ENCODE measurements at regions not wholly inside any gene's neighbourhood (a gene's known extent, or its start where the extent isn't known, plus 50 kb on each side); places are given as distances from the start of the nearest gene placed in this dataset.

GRCh38 chrX:68950937-68951336 is 122.1 kb downstream of the EFNB1 start:
- intact Hi-C loops (cut with micrococcal nuclease) = no loop called here

DNA sequence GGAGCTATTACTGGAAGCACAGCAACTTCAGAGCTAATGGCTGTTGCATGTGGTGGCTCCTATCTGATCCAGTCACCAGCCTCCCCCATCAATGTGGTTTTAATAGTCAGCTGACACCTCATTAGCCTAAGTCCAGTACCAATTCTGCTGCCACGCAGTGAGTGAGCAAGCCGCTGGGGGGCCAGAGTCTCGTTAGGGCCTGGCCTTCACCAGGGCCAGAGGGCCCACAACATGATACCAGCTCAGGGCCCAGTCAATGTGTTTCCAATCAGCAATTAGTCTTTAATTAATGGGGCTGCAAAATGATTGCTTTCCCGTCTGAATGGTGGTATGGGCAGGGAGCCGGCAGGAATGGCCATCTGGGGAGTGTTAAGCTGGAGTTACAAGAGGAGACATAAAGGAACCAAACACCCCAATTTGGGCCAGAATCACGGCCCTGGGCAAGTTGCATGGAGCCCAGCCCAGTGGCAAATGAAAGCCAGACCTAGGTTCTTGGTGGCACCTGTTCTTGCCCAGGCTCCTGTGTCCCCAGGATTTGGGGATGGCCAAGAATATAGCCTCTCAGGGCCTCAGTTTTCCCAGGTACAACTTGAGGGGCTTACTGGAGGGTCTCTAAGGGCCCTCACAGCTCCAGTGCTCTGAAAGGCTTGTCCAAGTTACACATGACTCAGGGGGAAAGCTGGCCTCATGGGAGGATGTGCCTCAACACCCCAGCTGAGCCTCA is 119.2 kb downstream of the EFNB1 start:
- intact Hi-C loops (cut with micrococcal nuclease) = no loop called here

DNA sequence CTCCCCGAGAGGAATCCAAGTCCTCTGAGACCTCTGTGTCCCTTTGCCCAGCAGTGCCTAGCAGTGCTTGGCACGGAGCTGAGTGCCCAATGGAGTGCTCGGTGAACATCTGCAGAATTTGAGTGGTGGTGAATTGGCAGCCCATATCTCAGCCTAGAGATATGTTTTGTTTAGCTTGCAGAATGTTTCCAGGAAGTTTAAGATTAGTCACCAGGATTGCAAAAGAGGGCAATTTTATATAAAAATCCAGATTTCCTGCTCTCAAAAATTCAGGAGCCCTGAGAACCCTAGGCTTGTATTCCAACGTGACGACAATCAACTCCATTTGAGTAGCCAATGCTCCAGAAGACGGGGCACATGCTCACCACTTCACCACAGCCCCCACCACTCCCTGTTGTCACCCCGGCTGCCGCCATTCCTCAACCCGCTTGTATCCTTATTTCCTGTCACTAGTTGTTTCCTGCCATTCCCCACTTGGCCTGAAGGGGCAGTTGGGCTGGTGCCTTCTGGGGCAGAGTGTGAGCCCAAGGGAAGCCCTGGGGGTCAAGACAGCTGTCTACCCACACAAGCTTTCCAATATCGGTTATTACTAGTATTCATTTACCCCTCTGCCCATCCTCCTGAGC is 116.9 kb downstream of the EFNB1 start:
- intact Hi-C loops (cut with micrococcal nuclease) = no loop called here

GRCh38 chrX:68945081-68945602 is 116.3 kb downstream of the EFNB1 start:
- intact Hi-C loops (cut with micrococcal nuclease) = no loop called here

DNA sequence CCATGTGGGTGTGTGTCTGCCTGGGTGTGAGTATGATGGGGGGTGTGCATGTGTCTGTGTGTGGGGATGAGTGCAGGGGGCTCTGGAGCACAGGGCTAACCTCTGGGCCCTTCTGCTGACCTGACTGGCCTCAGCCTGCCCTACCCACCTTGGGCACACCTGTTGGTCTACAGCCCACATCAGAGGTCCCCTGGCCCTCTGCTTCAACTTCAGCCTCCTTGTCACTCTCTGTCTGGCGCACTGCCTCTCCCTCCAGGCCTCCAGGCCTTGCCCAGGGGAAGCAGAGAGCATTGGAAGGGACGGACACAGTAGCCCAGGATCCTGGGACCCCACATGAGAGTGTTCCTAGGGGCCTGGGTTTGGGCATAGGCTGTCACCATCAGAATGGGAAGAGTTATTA is 115.4 kb downstream of the EFNB1 start:
- intact Hi-C loops (cut with micrococcal nuclease) = no loop called here

- intact Hi-C loops (cut with micrococcal nuclease) = no loop called here
Observed at GRCh38 chrX:68942840-68943239, 114.0 kb downstream of the EFNB1 start.

- intact Hi-C loops (cut with micrococcal nuclease) = no loop called here
Observed at GRCh38 chrX:68942104-68942503, 113.3 kb downstream of the EFNB1 start.

DNA sequence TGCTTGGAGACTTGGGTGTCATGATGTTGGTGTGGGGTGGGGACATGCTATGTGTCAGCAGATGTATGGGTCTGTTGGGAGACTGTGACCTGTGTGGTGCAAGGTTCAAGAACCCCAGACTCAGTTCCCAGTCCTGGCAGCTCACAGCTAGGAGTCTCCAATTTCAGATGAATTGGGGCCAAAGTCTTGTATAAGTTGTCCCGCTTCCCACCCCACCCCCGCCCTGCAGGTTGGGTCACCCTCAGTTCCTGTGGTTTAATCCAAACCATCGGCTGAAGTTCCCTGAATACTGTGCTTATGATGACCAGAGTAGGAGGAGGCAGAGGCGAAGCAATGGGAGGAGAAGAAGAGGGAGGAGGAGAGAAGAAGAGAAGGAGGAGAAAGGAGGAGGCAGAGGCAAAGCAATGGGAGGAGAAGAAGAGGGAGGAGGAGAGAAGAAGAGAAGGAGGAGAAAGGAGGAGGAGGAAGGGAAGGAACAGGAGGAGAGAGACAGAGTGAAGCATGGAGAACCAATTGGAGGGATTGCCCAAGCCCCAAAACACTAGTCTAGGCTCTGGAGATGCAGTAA is 112.6 kb downstream of the EFNB1 start:
- intact Hi-C loops (cut with micrococcal nuclease) = no loop called here

DNA sequence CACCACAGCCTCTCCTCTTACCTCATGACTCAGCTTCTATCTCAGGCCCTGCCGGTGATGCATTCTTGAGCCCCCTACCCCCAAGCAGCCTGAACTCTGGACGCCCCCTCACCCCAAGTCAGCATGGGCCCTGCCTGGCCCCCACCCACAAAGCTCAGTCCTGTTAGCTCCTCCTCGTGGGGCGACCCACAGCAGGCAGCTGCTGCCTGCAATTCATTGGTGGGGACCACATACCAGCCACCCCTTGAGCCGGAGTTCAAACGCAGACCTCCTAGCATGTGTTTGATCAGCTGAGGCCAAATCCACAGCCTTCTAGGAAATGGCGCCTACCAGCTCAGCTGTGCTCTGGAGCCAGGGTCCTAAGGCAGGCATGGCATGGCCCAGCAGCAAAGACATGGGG is 111.8 kb downstream of the EFNB1 start:
- intact Hi-C loops (cut with micrococcal nuclease) = no loop called here

GRCh38 chrX:68939868-68940267 is 111.0 kb downstream of the EFNB1 start:
- intact Hi-C loops (cut with micrococcal nuclease) = no loop called here

DNA sequence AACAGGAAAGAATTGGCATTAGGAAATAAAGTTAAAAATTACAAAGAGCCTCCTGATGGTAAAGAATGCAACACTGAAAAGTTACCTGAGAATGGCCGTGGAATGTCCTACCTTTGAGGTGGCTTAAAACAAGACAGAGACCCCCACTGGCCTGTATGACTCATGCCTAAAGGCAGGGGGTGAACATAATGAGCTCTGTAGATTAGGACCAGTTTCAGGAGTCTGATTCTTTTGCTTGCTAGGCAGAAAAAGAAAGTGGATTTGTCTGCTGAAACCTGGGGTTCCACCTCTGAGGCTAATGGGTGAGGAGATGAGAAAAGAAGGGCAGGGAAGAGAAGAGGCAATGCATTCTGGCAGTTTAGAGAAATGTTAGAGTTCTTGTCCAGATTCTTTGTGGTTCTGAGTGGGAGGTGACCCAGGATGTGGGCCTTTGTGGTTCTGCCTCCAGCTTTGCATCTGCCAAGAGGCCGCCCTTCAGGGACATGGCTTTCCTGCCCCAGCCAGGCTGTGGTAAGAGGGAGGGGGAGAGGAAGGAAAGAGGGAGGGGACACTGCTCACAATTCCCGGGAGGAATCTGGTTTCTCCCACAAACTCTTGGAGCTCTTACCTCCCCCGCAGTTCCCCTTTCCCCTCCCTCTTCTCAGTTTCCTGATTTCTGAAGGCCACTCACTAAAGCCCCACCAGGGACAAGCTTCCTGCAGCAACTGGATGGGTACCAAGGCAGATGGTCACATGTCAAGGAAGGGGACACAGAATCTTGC is 109.6 kb downstream of the EFNB1 start:
- intact Hi-C loops (cut with micrococcal nuclease) = no loop called here

- intact Hi-C loops (cut with micrococcal nuclease) = no loop called here
Observed at GRCh38 chrX:68937581-68937980, 108.8 kb downstream of the EFNB1 start.

- intact Hi-C loops (cut with micrococcal nuclease) = no loop called here
Observed at GRCh38 chrX:68936608-68937007, 107.8 kb downstream of the EFNB1 start.

DNA sequence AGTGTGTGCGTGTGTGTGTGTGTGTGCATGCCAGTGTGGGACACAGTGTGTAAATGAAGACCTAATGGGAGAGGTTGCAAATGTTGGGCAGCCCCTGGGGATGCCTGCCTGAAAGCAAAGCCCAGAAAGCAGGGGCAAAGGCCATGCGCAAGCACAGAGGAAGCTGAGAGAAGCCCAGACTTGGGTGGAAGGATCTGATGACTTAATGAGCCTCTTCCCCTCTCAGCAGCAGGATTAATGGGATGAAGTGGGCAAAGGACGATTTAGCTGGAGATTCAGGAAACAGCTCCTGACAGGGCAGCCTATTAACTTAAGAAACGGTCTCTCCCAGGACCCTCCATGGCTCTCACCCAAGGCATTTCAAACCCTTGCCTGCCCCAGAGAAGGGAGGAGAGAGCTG is 107.3 kb downstream of the EFNB1 start:
- intact Hi-C loops (cut with micrococcal nuclease) = no loop called here

GRCh38 chrX:68935362-68935761 is 106.5 kb downstream of the EFNB1 start:
- intact Hi-C loops (cut with micrococcal nuclease) = no loop called here

DNA sequence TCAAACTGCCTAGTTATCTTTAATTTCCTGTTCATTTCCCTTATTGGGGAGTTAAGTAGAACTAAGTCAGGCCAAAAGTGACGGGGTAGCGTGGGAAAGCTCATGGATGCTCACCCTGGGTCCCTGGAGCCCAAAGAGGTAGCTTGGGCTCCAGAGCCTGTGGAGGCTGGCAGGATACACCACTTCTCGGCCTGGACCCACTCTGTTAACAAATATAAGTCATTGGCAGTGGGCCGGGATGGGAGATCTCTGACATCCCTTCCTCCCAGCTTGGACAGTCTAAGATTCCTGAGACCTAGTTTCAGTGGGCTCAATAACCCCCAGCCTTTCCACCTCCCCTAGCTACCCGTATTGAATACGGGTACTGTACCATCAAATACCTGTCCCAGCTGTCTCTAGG is 106.1 kb downstream of the EFNB1 start:
- intact Hi-C loops (cut with micrococcal nuclease) = no loop called here

- intact Hi-C loops (cut with micrococcal nuclease) = no loop called here
Observed at GRCh38 chrX:68934421-68934820, 105.6 kb downstream of the EFNB1 start.

DNA sequence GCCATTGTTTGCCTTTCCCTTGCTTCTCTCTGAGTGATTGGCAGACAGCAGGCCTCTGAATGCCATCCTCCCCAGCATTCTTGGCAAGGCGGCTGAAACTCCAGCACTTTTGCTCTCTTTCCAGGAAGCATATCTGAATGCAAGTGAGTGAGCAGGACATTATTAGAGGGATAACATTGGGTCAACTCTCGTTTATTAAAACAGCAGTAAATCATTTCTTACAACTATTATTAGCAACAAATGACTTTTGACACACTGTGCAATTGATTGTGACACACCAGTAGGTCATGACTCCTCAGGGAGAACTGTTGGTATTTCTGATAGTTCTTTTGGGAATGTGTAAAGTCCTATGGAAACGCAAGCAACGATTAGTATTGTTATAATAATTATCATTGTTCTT is 103.8 kb downstream of the EFNB1 start:
- intact Hi-C loops (cut with micrococcal nuclease) = no loop called here

DNA sequence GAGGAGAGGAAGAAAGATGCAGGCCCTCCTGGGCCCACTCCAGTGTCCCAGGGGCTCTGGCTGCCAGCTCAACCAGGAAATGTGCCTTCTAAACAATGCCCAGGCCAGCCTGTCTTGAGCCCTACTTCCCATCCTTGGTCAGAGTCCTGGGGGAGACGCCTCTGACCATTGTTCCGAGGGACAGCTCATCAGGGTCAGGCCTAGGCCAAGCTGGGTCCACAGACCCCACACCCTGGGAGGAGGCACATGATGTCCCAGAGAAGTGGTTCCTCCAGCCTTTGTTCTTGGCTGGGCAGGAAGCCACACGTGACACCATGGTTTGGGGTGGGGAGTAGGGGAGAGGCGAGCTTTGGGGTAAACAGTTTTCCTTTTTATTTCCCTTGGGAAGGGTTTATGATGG is 102.5 kb downstream of the EFNB1 start:
- intact Hi-C loops (cut with micrococcal nuclease) = no loop called here

DNA sequence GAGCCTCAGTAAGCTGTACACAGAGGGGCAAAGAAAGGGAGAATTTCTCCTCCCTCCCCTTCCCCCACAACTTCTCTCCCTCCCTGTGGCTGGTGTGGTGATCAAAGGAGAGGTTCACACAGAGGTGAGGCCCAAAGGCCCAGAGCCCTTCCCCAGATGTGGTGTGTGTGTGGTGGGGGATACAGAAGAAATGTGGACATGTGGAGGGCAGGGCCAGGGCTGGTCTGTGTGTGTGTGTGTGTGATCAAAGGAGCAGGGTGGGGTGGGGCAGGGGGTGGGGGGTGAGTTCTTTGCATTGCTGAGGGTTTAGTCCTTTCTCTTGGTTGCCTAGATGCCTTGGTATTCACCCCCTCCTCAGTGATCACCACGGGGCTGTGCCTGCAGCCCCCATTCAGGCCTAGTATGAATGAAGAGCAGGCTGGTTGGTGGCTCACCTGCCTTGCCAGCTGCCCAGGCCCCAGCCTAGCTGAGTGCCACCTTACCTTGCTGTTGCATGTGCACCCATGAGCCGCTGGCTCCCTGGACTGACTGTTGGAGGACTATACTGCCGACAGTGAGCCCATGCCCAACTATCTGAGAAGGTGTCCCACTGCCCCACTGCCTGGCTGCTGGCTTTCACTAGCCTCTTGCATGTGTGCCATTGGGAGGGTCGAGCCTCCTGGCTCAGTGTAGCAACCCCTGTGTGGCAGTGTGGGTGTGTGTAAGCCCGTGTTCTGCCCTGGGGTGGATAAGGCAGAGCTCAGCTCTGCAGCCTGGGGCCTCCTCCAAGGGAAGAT is 101.9 kb downstream of the EFNB1 start:
- intact Hi-C loops (cut with micrococcal nuclease) = no loop called here
